K562 (cell line): ENCODE measurements at regions not wholly inside any gene's neighbourhood (a gene's known extent, or its start where the extent isn't known, plus 50 kb on each side); places are given as distances from the start of the nearest gene placed in this dataset.
"Not testable (repeated sequence)": the region's sequence is repeated elsewhere in the genome, so short reads cannot be mapped to it uniquely, and the experiment has no call there.

Source experiments
- ATAC-seq: fragments of 200-7000 bp; cut with Tn5 transposase; 3 replicates; pipeline ENCODE4 v1.9.1; 2020; ENCODE audit warnings: moderate library complexity
- BruUV-seq: library from RNA; stranded (reverse); fragments of 400-500 nt; replicated peaks from 2 replicates; lab custom pipeline; 2021; lab: Mats Ljungman, UMichigan
- CTCF ChIA-PET: fragments of 300-600 bp; formaldehyde crosslinking; extraction: SDS; loops from one replicate; lab custom pipeline; 2021; ENCODE audit warnings: low intra/inter-chr PET ratio; lab: Yijun Ruan, JAX
- POLR2A ChIA-PET: fragments of 300-600, 350-650 bp; sonication (Branson Sonifier 250); formaldehyde crosslinking; extraction: SDS; loops from one replicate; lab custom pipeline; 2021; ENCODE audit warnings: antibody characterized with exemption, inconsistent platforms; lab: Yijun Ruan, JAX
- DNase-seq, 4 experiments: peaks; one replicate each; pipeline versions ENCODE4 v3.0.0 to v3.0.0-alpha.2; 2011 to 2018; ENCODE audit warnings: low spot score in 3 of 4, mixed read lengths in 3 of 4; ENCODE audit errors: extremely low read depth in 1 of 4
- FAIRE-seq: peaks from 2 replicates; lab custom pipeline; 2011; peaks lifted over from hg19 to GRCh38; lab: Jason Lieb, UNC
- H2AFZ ChIP-seq: 2 replicates; pipeline ENCODE4 v1.6.0; 2011; ENCODE audit warnings: low read depth, low read length, control low read depth, inconsistent platforms
- H3K27ac ChIP-seq: fragments of 200-600 bp; 3 replicates; pipeline ENCODE4 v1.8.0; 2011; ENCODE audit warnings: low read depth, mild to moderate bottlenecking, control low read depth, inconsistent platforms, low read length, moderate library complexity, mixed read lengths; ENCODE audit errors: extremely low read depth
- H3K27me3 ChIP-seq, 2 experiments: fragments of 300-600 bp in 1 of 2; 2 replicates in 1 of 2; 3 replicates in 1 of 2; pipeline versions ENCODE4 v1.6.0 to v1.8.0; 2011; ENCODE audit warnings: inconsistent platforms in 2 of 2, low read length in 2 of 2, mild to moderate bottlenecking in 1 of 2, mixed read lengths in 1 of 2, moderate library complexity in 1 of 2; ENCODE audit not compliant: control insufficient read depth in 2 of 2, insufficient read depth in 2 of 2
- H3K36me3 ChIP-seq: fragments of 300-600 bp; 3 replicates; pipeline ENCODE4 v1.8.0; 2011; ENCODE audit warnings: mild to moderate bottlenecking, low read length, inconsistent platforms; ENCODE audit not compliant: control insufficient read depth, insufficient read depth
- H3K4me1 ChIP-seq, 2 experiments: fragments of 200-600 bp in 1 of 2; replicated peaks in 1 of 2; 2 replicates in 1 of 2; 3 replicates in 1 of 2; pipeline versions ENCODE4 v1.5.1 to v1.8.0; 2011; ENCODE audit warnings: inconsistent platforms in 2 of 2, low read length in 2 of 2, mild to moderate bottlenecking in 1 of 2, mixed read lengths in 1 of 2, moderate library complexity in 1 of 2; ENCODE audit not compliant: control insufficient read depth in 2 of 2, insufficient read depth in 2 of 2
- H3K4me2 ChIP-seq: 2 replicates; pipeline ENCODE4 v1.6.1; 2011; ENCODE audit warnings: low read length, control low read depth, inconsistent platforms, mixed read lengths; ENCODE audit not compliant: insufficient read depth
- H3K4me3 ChIP-seq: fragments of 200-600 bp; sonication (generic), shearing (Covaris generic); 2 replicates; pipeline ENCODE4 v1.5.1; 2016; ENCODE audit warnings: control low read depth, inconsistent platforms
- H3K79me2 ChIP-seq: fragments of 200-600 bp; 3 replicates; pipeline ENCODE4 v1.8.0; 2011; ENCODE audit warnings: low read length, inconsistent platforms; ENCODE audit not compliant: control insufficient read depth, insufficient read depth
- H3K9ac ChIP-seq, 2 experiments: 2 replicates each; pipeline versions ENCODE4 v1.6.0 to v1.6.1; 2011; ENCODE audit warnings: low read depth in 2 of 2, low read length in 2 of 2, control low read depth in 1 of 2, inconsistent platforms in 1 of 2, mild to moderate bottlenecking in 1 of 2, mixed read lengths in 1 of 2; ENCODE audit not compliant: insufficient read depth in 1 of 2
- H3K9me1 ChIP-seq: one replicate; pipeline ENCODE4 v1.6.0; 2011; ENCODE audit warnings: inconsistent platforms, mild to moderate bottlenecking, low read length, moderate library complexity; ENCODE audit not compliant: control insufficient read depth, insufficient read depth
- H3K9me3 ChIP-seq: replicated peaks from 2 replicates; pipeline ENCODE4 v1.5.1; 2011; ENCODE audit warnings: low read depth, low read length, inconsistent platforms; ENCODE audit not compliant: control insufficient read depth, insufficient read depth
- H4K20me1 ChIP-seq: replicated peaks from 2 replicates; pipeline ENCODE4 v1.6.1; 2011; ENCODE audit warnings: low read length, inconsistent platforms, mixed read lengths; ENCODE audit not compliant: control insufficient read depth, insufficient read depth
- CHD2 ChIP-seq: IDR thresholded peaks from 2 replicates; pipeline ENCODE4 v1.6.1; 2011; ENCODE audit warnings: low read depth, low read length
- ESRRA ChIP-seq: fragments of 450-650 bp; IDR thresholded peaks from 2 replicates; pipeline ENCODE4 v1.6.1; 2014; ENCODE audit warnings: low read depth, mild to moderate bottlenecking, moderate library complexity, borderline replicate concordance
- HOMEZ ChIP-seq: fragments of 250-450 bp; sonication (Bioruptor Pico); IDR thresholded peaks from 2 replicates; pipeline ENCODE4 v1.4.0; 2020; ENCODE audit warnings: mild to moderate bottlenecking, moderate library complexity
- KDM4B ChIP-seq, 2 experiments: fragments of 450-650 bp in 1 of 2; sonication (generic) in 1 of 2; IDR thresholded peaks; 2 replicates each; pipeline ENCODE4 v1.6.1; 2016 to 2017; ENCODE audit warnings: borderline replicate concordance in 2 of 2, antibody characterized with exemption in 1 of 2, low read depth in 1 of 2, mild to moderate bottlenecking in 1 of 2
- MCM2 ChIP-seq: fragments of 450-650 bp; IDR thresholded peaks from 2 replicates; pipeline ENCODE4 v1.6.1; 2017; ENCODE audit warnings: low read depth, mild to moderate bottlenecking
- NR2C2 ChIP-seq, 2 experiments: fragments of 200-800 bp in 1 of 2; sonication (Bioruptor generic) in 1 of 2; sonication (generic) in 1 of 2; formaldehyde crosslinking in 1 of 2; IDR thresholded peaks; 2 replicates each; pipeline versions ENCODE4 v1.6.1 to v1.8.0; 2016 to 2022; ENCODE audit warnings: mild to moderate bottlenecking in 1 of 2, missing compliant biosample characterization in 1 of 2, missing genetic modification characterization in 1 of 2, missing genetic modification reagents in 1 of 2
- PRMT5 ChIP-seq: sonication (generic); formaldehyde crosslinking; IDR thresholded peaks from 2 replicates; pipeline ENCODE4 v1.5.0; 2020; ENCODE audit warnings: missing genetic modification reagents
- RFX1 ChIP-seq: fragments of 450-650 bp; IDR thresholded peaks from 2 replicates; pipeline ENCODE4 v1.6.1; 2016; ENCODE audit warnings: mild to moderate bottlenecking, moderate library complexity
- SRF ChIP-seq, 2 experiments: fragments of 250-450, 450-650 bp in 1 of 2; sonication (Bioruptor Pico) in 1 of 2; sonication (generic) in 1 of 2; formaldehyde crosslinking; IDR thresholded peaks; 2 replicates each; pipeline versions ENCODE4 v1.5.0 to v1.5.1; 2020 to 2022; ENCODE audit warnings: mild to moderate bottlenecking in 1 of 2, missing genetic modification reagents in 1 of 2
- TAL1 ChIP-seq: fragments of 450-650 bp; IDR thresholded peaks from 2 replicates; pipeline ENCODE4 v1.6.1; 2016; ENCODE audit warnings: mild to moderate bottlenecking
- ZFP30 ChIP-seq: fragments of 250-450 bp; sonication (Bioruptor Pico); IDR thresholded peaks from 2 replicates; pipeline ENCODE4 v1.8.0; 2022; ENCODE audit warnings: moderate library complexity, mild to moderate bottlenecking, inconsistent platforms, borderline replicate concordance
- WGBS: fragments of 100-300 bp; shearing (Covaris generic); methylation state at CpG from one replicate; pipeline ENCODE4 v1.1.6; 2016; ENCODE audit warnings: low coverage, mixed read lengths; ENCODE audit not compliant: insufficient coverage; ENCODE audit errors: missing lambda C conversion rate; 5-methylcytosine and 5-hydroxymethylcytosine counted together
- in situ Hi-C: fragments of 300-500 bp; cut with MboI; formaldehyde crosslinking; loops from 4 replicates; pipeline ENCODE4 v1.15.0; 2018; ENCODE audit warnings: inconsistent platforms, mixed read lengths
- intact Hi-C: fragments of 100-400 bp; cut with micrococcal nuclease; formaldehyde crosslinking; loops from 2 replicates; pipeline ENCODE4 v1.14.2; 2022
- TF ChIP-seq, protein P1 (sequence below): fragments of 450-650 bp; IDR thresholded peaks from 2 replicates; pipeline ENCODE4 v1.6.1; 2014; ENCODE audit warnings: low read depth, mild to moderate bottlenecking, moderate library complexity, borderline replicate concordance

- not testable (repeated sequence) for ATAC-seq, H3K27ac ChIP-seq, BruUV-seq, H3K9me3 ChIP-seq, H3K9me1 ChIP-seq, H3K4me2 ChIP-seq
- in situ Hi-C loops = loop anchor here (5.0 kb wide), 2 partner anchors 199 to 454 kb away; no protein-coding TSS in a partner anchor
- TF ChIP-seq RFX1 (peak; percentile 61), SRF (CRISPR knock-in tag; IDR thresholded peaks at IDR 0.05) (peak in 1 of 2 experiments; percentile 90; a peak in 2 of 4 replicates), ESRRA (peak; percentile 74; the same call in 1 of the 2 replicates)
- TF ChIP-seq, all 486 proteins: peak for 3; not testable (repeated sequence) for 483
- H3K4me3 ChIP-seq, H3K36me3 ChIP-seq, DNase-seq, H2AFZ ChIP-seq, H4K20me1 ChIP-seq, H3K27me3 ChIP-seq, CTCF ChIA-PET, H3K79me2 ChIP-seq, POLR2A ChIA-PET, H3K4me1 ChIP-seq, H3K9ac ChIP-seq, FAIRE-seq, intact Hi-C loops: not testable (repeated sequence)
- 20% methylated on average over 6 of the region's 6 CpGs for WGBS
Measured at GRCh38 chr10:21283053-21283452, 242.4 kb downstream of the SKIDA1 start.

GRCh38 chr10:21281765-21282484 is 243.6 kb downstream of the SKIDA1 start:
- Histone ChIP-seq H3K4me2 (no peak overlapping the region), H4K20me1 (no peaks in the 10 kb centered on the region), H2AFZ (peak overlapping the region; percentile 12; the same call in 1 of the 2 replicates), H3K9me3 (no peaks in the 10 kb centered on the region), H3K79me2 (no peaks in the 10 kb centered on the region), H3K36me3 (no peaks in the 10 kb centered on the region), H3K27ac (no peak overlapping the region), H3K9me1 (no peaks in the 10 kb centered on the region), H3K9ac (no peak overlapping the region), H3K27me3 (no peaks in the 10 kb centered on the region), H3K4me1 (no peaks in the 10 kb centered on the region), H3K4me3 (no peak overlapping the region)
- ChIA-PET CTCF (no interaction called here), POLR2A (no interaction called here)
- ATAC-seq (no peak), DNase-seq (no peak), FAIRE-seq (no peak)
- WGBS = 19% methylated on average over 8 of the region's 8 CpGs
- in situ Hi-C loops (loop anchor here (5.0 kb wide), 2 partner anchors 200 to 455 kb away; no protein-coding TSS in a partner anchor), intact Hi-C loops (no loop called here)
- no TSS peak for BruUV-seq
- TF ChIP-seq NR2C2 (CRISPR knock-in tag; IDR thresholded peaks at IDR 0.05) = no peak
- TF ChIP-seq NR2C2 (tag; IDR thresholded peaks at IDR 0.05) = no peak
- TF ChIP-seq TAL1 = no peak
- no peak for TF ChIP-seq HOMEZ (CRISPR knock-in tag)
- no peak for TF ChIP-seq MCM2
- TF ChIP-seq CHD2 = no peak
- TF ChIP-seq PRMT5 (CRISPR knock-in tag) = no peak
- TF ChIP-seq ZFP30 (CRISPR knock-in tag) = no peak
- TF ChIP-seq, protein P1, sequence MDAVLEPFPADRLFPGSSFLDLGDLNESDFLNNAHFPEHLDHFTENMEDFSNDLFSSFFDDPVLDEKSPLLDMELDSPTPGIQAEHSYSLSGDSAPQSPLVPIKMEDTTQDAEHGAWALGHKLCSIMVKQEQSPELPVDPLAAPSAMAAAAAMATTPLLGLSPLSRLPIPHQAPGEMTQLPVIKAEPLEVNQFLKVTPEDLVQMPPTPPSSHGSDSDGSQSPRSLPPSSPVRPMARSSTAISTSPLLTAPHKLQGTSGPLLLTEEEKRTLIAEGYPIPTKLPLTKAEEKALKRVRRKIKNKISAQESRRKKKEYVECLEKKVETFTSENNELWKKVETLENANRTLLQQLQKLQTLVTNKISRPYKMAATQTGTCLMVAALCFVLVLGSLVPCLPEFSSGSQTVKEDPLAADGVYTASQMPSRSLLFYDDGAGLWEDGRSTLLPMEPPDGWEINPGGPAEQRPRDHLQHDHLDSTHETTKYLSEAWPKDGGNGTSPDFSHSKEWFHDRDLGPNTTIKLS = no peak
- TF ChIP-seq KDM4B (IDR thresholded peaks at IDR 0.05; ENCODE audit: borderline replicate concordance in 2 of 2, low read depth in 1 of 2) = no peak
